ENCODE measurements at regions not wholly inside any gene's neighbourhood (a gene's known extent, or its start where the extent isn't known, plus 50 kb on each side); places are given as distances from the start of the nearest gene placed in this dataset.

GRCh38 chr10:28089467-28089866, 90.6 kb upstream of the ODAD2 start:
- TF ChIP-seq GATA3 (IDR thresholded peaks at IDR 0.05; ENCODE audit: low read depth, low read length): no peak
- no peak for TF ChIP-seq GATA2 (IDR thresholded peaks at IDR 0.05; ENCODE audit: low read depth, low read length)

- TF ChIP-seq GATA2 (IDR thresholded peaks at IDR 0.05; ENCODE audit: low read depth, low read length) (no peak), GATA3 (IDR thresholded peaks at IDR 0.05; ENCODE audit: low read depth, low read length) (no peak)
Measured at GRCh38 chr10:28087661-28088351, 88.9 kb upstream of the ODAD2 start.

GRCh38 chr10:28082885-28083284, 84.0 kb upstream of the ODAD2 start:
- TF ChIP-seq GATA3 (IDR thresholded peaks at IDR 0.05; ENCODE audit: low read depth, low read length) (no peak), GATA2 (IDR thresholded peaks at IDR 0.05; ENCODE audit: low read depth, low read length) (no peak)

- no peak for TF ChIP-seq GATA3 (IDR thresholded peaks at IDR 0.05; ENCODE audit: low read depth, low read length)
- no peak for TF ChIP-seq GATA2 (IDR thresholded peaks at IDR 0.05; ENCODE audit: low read depth, low read length)
Measured at GRCh38 chr10:28082316-28082715, 83.4 kb upstream of the ODAD2 start.

GRCh38 chr10:28077889-28078288, 79.0 kb upstream of the ODAD2 start:
- TF ChIP-seq GATA2 (IDR thresholded peaks at IDR 0.05; ENCODE audit: low read depth, low read length) (no peak), GATA3 (IDR thresholded peaks at IDR 0.05; ENCODE audit: low read depth, low read length) (no peak)

GRCh38 chr10:28075424-28075823, 76.5 kb upstream of the ODAD2 start:
- TF ChIP-seq GATA2 (IDR thresholded peaks at IDR 0.05; ENCODE audit: low read depth, low read length): no peak
- no peak for TF ChIP-seq GATA3 (IDR thresholded peaks at IDR 0.05; ENCODE audit: low read depth, low read length)

- TF ChIP-seq GATA3 (IDR thresholded peaks at IDR 0.05; ENCODE audit: low read depth, low read length): no peak
- no peak for TF ChIP-seq GATA2 (IDR thresholded peaks at IDR 0.05; ENCODE audit: low read depth, low read length)
Measured at GRCh38 chr10:28072573-28072972, 73.7 kb upstream of the ODAD2 start.

GRCh38 chr10:28060031-28060607, 61.2 kb upstream of the ODAD2 start:
- TF ChIP-seq GATA3 (IDR thresholded peaks at IDR 0.05; ENCODE audit: low read depth, low read length) (no peak), GATA2 (IDR thresholded peaks at IDR 0.05; ENCODE audit: low read depth, low read length) (no peak)

GRCh38 chr10:28058746-28059145, 59.9 kb upstream of the ODAD2 start:
- no peak for TF ChIP-seq GATA3 (IDR thresholded peaks at IDR 0.05; ENCODE audit: low read depth, low read length)

- TF ChIP-seq GATA3 (IDR thresholded peaks at IDR 0.05; ENCODE audit: low read depth, low read length) (no peak), GATA2 (IDR thresholded peaks at IDR 0.05; ENCODE audit: low read depth, low read length) (no peak)
Measured at GRCh38 chr10:28054228-28054860, 55.5 kb upstream of the ODAD2 start.

- TF ChIP-seq GATA3 (IDR thresholded peaks at IDR 0.05; ENCODE audit: low read depth, low read length): no peak
- no peak for TF ChIP-seq GATA2 (IDR thresholded peaks at IDR 0.05; ENCODE audit: low read depth, low read length)
Measured at GRCh38 chr10:28049286-28049685, 50.4 kb upstream of the ODAD2 start.
